ENCODE measurements at regions not wholly inside any gene's neighbourhood (a gene's known extent, or its start where the extent isn't known, plus 50 kb on each side); places are given as distances from the start of the nearest gene placed in this dataset.

DNA sequence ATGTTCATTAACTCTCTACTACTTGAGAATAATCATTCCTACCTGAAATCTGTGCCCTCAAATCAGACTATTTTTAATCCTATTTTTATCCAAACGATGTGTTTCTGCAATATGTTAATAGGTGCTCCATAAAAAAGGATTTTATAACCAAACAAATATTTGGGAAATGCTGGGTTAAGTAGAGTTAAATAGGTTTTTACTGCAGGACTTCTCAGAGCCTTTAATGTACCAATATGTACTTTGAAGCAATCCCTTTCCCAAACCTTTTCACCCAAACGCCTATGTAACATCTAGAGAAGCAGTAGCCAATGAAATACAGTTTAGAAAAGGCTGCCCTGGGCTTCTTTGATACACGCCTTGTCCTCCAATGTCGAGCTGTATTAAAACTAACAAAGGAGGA, 182.5 kb downstream of the SP3 start:
- no peak for DNase-seq

- no peak for DNase-seq
Measured at GRCh38 chr2:173783382-173783781, 181.8 kb downstream of the SP3 start.

DNA sequence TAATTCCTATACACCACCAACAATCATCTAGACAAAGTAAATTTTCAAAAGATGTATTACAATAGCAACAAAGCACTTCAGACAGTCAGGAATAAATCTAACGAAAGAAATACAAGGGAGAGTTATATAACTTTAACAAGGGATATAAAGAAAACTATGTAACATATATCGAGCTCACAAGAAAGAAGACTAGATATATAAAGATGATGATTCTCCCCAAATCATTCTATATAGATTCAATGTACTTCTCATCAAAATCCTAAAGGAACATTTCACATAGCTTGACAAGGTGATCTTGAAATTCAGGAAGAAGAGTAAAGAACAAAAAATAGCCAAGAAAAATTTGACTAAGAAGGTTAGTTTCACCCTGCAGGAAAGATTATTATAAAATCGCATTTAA, 179.4 kb downstream of the SP3 start:
- no peak for DNase-seq

DNA sequence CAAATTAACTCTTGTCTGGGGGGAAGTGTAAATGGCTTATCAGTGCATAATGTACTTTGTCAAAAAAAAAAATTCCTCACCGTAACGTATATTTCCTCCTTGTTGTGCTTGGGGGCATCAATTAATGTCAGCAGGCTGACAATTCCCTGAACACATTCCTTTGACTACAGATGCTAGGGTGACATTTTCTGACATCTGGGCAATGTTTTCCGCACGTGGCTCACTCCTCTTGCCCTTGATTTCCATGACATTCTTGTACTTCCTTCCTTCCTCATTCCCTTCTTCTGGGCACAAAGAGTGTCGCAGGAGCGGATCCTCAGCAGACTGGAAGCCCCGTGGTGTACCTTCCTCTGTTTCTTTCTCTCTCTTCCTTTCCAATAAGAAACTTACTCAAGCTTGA, 173.7 kb downstream of the SP3 start:
- no peak for DNase-seq

GRCh38 chr2:173792166-173792565, 173.0 kb downstream of the SP3 start:
- no peak for DNase-seq

GRCh38 chr2:173792741-173793140, 172.4 kb downstream of the SP3 start:
- no peak for DNase-seq

DNA sequence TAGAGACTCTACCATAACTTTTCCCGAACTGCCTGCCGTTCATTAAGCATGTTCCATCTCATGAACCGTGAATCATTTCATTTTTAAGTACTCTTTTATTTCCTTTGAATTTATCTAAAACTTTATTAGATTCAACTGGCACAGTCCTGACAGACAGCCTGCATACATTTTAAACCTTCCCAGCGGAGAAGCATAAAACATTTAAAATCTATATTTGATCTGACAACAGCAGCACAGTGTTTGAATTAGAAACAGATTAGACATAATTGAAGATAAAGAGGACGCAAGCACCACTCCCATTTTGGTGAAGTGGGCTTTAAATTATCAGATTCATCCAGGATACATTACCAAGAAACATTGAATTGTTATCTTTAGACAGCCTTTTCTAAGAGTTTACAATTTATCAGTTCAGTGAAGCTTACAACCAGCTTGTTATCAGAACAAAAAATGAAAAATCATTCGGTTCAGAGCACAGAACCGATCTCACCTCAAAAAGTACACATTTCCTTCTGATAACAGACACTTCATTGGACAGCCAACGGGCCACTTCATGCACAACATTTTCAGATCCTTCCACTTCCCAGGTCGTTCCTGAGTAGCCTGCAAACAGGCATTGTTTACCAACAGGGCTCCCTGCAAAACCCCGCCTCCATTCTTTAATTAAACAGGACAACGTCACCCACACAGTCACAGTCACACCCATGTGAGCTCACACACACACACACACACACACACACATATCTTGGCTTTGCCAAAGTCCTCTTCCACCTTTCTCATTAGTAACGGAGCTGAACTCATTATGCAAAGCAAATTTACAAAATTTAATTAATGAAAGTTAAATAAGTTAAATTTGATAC, 171.2 kb downstream of the SP3 start:
- no peak for DNase-seq

- no peak for DNase-seq
Measured at GRCh38 chr2:173797586-173798263, 167.4 kb downstream of the SP3 start.

GRCh38 chr2:173802518-173802917, 162.7 kb downstream of the SP3 start:
- no peak for DNase-seq

GRCh38 chr2:173803449-173803848, 161.7 kb downstream of the SP3 start:
- DNase-seq = no peak

DNA sequence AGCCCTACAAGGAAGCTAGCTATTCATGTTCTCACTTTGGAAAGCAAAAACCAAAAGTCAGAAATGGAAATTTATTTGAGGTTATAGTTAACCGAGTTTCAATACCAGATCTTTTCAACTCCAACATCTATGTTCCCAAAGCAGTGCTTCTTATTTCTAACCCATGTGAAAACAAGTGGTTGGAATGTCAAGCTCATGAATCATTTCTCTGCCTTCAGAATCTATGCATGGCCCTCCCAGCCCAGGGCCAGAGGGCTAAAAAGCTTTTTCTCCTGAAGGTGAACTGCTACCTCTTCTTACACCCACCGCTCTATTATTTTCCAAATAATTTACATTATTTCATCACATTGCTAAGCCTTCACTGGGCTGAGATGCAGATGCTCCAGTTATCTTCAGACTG, 158.4 kb downstream of the SP3 start:
- no peak for DNase-seq

- no peak for DNase-seq
Measured at GRCh38 chr2:173808718-173809117, 156.5 kb downstream of the SP3 start.

- DNase-seq = no peak
Measured at GRCh38 chr2:173812321-173812720, 152.9 kb downstream of the SP3 start.

DNA sequence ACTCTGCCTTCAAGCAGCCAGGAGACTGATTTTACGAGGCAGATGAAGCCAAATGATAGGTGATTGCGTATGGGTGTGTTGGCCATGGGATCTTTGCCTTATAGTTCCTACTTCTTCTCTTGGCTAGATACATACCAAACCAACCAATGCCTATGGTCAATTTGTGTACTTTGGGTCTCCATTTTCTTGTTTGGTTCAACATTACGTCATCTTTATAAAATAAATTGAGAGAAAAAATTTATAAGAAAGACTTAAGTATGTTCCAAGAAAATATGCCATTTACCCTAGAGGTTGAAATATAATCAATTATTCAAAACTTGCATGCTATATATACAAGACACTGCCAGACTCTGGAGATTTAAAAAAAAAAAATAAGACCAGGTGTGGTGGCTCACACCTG, 150.9 kb downstream of the SP3 start:
- no peak for DNase-seq

DNA sequence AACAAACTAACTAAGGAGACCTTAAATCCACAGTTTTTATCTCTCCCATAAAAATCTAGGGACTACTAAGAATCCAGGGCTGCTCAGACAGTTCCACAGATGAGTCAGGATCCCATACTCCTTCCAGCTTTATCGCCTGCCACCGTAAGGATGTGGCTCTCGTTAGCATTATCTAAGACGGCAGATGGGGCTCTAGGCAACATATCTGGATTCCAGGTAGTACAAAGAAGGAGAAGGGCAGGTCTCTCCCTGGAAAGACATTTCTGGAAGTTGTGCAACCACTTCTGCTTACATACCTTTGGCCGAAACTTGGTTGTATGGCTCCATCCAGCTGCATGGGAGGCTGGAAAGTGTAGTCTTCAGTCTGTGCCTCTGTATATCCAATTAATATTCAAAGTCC, 149.4 kb downstream of the SP3 start:
- no peak for DNase-seq

GRCh38 chr2:173817582-173817981, 147.6 kb downstream of the SP3 start:
- DNase-seq = no peak

- DNase-seq = no peak
Measured at GRCh38 chr2:173818285-173818684, 146.9 kb downstream of the SP3 start.

DNA sequence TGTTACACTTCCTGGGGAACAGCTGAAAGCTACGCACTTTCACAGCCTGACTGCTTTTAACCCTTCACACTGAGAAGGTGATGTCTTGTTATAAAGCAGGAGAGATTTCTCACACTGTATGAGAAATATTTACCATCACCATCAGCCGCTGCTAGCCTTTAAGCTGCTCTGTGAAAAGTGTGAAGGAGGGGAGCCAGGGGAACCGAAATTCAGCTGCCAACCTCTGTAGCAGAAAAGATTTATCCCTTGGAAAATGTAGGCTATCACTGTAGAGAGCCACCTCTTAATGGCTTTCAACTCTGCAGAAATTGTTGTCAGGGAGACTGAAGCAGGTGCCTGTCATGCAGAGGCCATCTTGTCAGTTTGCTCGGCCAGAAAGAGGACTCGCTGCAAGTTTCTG, 145.3 kb downstream of the SP3 start:
- no peak for DNase-seq

DNA sequence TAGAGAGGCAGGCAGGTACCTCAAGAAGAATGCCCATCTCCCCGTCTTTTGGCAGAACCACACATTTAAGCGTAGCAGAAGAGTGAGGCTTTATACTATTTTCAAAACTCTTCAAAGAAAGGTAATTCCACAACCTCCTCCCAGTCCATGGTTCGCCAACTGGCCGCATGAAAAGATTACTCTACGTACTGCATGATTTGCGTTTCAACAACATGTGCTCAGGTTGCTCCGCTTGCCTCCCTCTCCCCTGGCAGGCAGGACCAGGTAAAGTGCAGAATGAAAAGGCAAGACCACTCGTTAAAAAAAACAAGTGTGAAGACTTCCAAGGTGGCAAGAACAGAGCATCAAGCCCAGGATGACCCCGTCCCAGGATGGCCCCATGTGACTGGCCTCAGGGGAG, 143.7 kb downstream of the SP3 start:
- no peak for DNase-seq

GRCh38 chr2:173822889-173823542, 142.2 kb downstream of the SP3 start:
- DNase-seq = no peak

GRCh38 chr2:173823543-173823939, 141.6 kb downstream of the SP3 start:
- DNase-seq = no peak

DNA sequence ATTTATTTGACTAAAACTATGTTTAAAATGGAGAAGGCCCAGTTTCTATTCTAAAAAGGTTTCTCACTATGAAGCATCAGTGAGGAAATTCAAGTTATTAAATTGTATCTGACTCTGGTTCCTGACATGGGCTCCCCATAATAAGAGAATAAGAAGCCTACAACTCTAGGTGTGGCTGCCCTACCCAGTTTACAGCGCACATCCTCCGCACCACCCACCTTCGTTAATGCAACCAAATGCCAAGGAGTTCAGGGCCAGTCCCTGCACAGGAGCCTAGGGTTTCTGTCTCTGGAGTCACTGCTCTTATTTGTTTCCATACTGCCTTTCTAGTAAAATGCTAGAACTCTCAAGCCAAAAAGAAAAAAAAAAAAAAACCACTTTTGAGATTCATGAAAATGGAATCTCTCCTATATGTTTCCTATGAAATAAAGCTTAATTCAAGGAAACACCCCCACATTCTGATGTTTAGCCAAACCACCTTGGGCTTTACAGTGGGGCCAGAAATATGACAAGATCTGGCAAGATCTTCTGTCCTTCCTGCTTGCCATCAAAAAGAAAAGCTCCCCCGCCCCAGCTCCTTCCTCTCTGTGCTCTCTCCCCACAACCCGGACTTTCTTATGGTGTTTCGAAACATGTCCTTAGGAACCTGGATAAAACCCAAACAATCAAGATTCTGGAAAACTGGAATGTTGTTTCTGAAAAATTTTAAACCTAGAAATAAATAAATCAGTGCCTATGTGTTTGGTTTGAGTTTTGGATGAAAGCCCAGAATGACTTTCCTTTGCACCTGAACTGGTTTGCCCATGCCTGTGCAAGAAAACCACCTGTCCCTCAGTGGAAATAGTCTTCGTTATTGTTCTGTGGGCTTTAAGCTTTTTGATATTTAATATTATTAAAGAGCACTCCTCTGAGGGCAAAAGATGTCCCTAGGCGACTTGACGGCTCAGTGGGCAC, 136.7 kb downstream of the SP3 start:
- DNase-seq = no peak

DNA sequence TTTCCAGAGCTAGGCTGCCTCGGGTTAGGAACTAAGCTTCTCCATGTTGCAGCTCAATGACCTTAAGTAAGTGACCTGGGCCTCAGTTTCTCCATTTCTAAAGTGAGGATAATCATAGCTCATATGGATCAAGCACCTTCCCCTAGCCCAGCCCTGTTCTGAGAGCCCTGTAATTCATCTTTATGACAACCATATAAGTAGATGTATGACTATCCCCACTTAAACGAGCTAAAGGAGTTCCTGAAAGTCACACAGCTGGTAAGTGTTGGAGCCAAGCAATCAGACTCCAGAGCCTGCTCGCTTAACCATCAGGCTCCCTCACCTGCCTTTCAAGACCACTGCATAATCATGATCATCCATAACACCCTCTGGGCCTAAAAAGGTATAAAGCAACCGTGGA, 135.4 kb downstream of the SP3 start:
- no peak for DNase-seq
